Adrenal gland (tissue), 9 donors: ENCODE measurements at regions not wholly inside any gene's neighbourhood (a gene's known extent, or its start where the extent isn't known, plus 50 kb on each side); places are given as distances from the start of the nearest gene placed in this dataset.

ENCODE experiments used
- DNase-seq, 7 donors: peaks; one replicate each; pipeline ENCODE4 v3.0.0-alpha.2; 2019 to 2020
- H3K27ac ChIP-seq, 5 donors: fragments of 200-600 bp; sonication (generic) in 4 of 5; 1 replicate in 3 of 5; 2 replicates in 2 of 5; pipeline versions ENCODE4 v1.5.1 to v1.8.0; 2016 to 2020; ENCODE audit warnings: mild to moderate bottlenecking in 1 of 5
- H3K27me3 ChIP-seq: fragments of 200-600 bp; 2 replicates; pipeline ENCODE4 v1.8.0; 2021
- H3K36me3 ChIP-seq, 2 donors: fragments of 200-600 bp; replicated peaks in 1 of 2; 1 replicate in 1 of 2; 2 replicates in 1 of 2; pipeline versions ENCODE4 v1.5.1 to v1.8.0; 2018 to 2022
- H3K4me1 ChIP-seq, 2 donors: fragments of 200-600 bp; replicated peaks in 1 of 2; 1 replicate in 1 of 2; 2 replicates in 1 of 2; pipeline versions ENCODE4 v1.5.1 to v1.8.0; 2018 to 2021
- H3K4me3 ChIP-seq, 4 donors: fragments of 200-600 bp; sonication (generic) in 3 of 4; one replicate each; pipeline ENCODE4 v1.5.1; 2016 to 2018
- H3K9me3 ChIP-seq, 3 donors: fragments of 200-600 bp; sonication (generic) in 1 of 3; replicated peaks in 1 of 3; 1 replicate in 2 of 3; 2 replicates in 1 of 3; pipeline versions ENCODE4 v1.5.1 to v1.8.0; 2016 to 2021
- CTCF ChIP-seq, 6 experiments: fragments of 450-650 bp in 4 of 6; fragments of 200-600 bp in 2 of 6; sonication (generic) in 1 of 6; IDR thresholded peaks; 1 replicate in 5 of 6; 2 replicates in 1 of 6; pipeline versions ENCODE4 v1.5.1 to v1.8.0; 2016 to 2021; ENCODE audit warnings: antibody characterized with exemption in 6 of 6, mild to moderate bottlenecking in 2 of 6, moderate library complexity in 1 of 6
- POLR2A ChIP-seq, 2 donors: fragments of 450-650 bp; IDR thresholded peaks; one replicate each; pipeline ENCODE4 v1.6.1; 2017; ENCODE audit warnings: antibody characterized with exemption in 2 of 2, mild to moderate bottlenecking in 2 of 2, moderate library complexity in 1 of 2
- WGBS, 4 donors: extraction: QIAGEN DNeasy Blood & Tissue Kit in 2 of 4; methylation state at CpG; one replicate each; pipeline versions ENCODE4 v1.1.5 to v1.1.7; 2013 to 2017; 5-methylcytosine and 5-hydroxymethylcytosine counted together
- intact Hi-C, 2 donors: fragments of 100-400 bp; cut with DNase I; formaldehyde crosslinking; loops; one replicate each; pipeline versions ENCODE4 v1.14.1 to v1.15.0; 2022 to 2023
- donor health status: healthy with polysubstance abuse.
- donor health status: Bipolar disorder and iron deficiency.
- donor health status: DM: yes; HTN: yes; CAD: no.
- donor health status: DM: no; HTN: no; CAD: no.
- donor health status: DM: no; HTN: no; CAD: no.

- no peaks in the 10 kb centered on the region for H3K9me3 ChIP-seq
- DNase-seq: no peak
- no peak overlapping the region for H3K27ac ChIP-seq
- intact Hi-C loops: no loop called here
- H3K4me1 ChIP-seq: no peaks in the 10 kb centered on the region
- H3K36me3 ChIP-seq: no peaks in the 10 kb centered on the region
- no peaks in the 10 kb centered on the region for H3K27me3 ChIP-seq
- H3K4me3 ChIP-seq: no peak overlapping the region
- TF ChIP-seq POLR2A (IDR thresholded peaks at IDR 0.05): no peak
- TF ChIP-seq CTCF (IDR thresholded peaks at IDR 0.05): no peak
- 61 to 96% (median 68%) methylated on average over 1 of the region's 1 CpG for WGBS, 4 donors
Measured at GRCh38 chr21:24310788-24311187, 1296.5 kb downstream of the MRPL39 start.

- Histone ChIP-seq H3K4me1 (no peaks in the 10 kb centered on the region), H3K27me3 (no peaks in the 10 kb centered on the region), H3K36me3 (no peaks in the 10 kb centered on the region), H3K9me3 (no peaks in the 10 kb centered on the region), H3K27ac (no peak overlapping the region), H3K4me3 (no peak overlapping the region)
- no peak for DNase-seq
- intact Hi-C loops: no loop called here
- TF ChIP-seq CTCF (IDR thresholded peaks at IDR 0.05) (no peak), POLR2A (IDR thresholded peaks at IDR 0.05) (no peak)
Measured at GRCh38 chr21:24308183-24308582, 1299.1 kb downstream of the MRPL39 start.

- H3K4me1 ChIP-seq: no peaks in the 10 kb centered on the region
- H3K36me3 ChIP-seq: no peaks in the 10 kb centered on the region
- H3K27me3 ChIP-seq: no peaks in the 10 kb centered on the region
- TF ChIP-seq POLR2A (IDR thresholded peaks at IDR 0.05) (no peak), CTCF (IDR thresholded peaks at IDR 0.05) (no peak)
- no peak overlapping the region for H3K27ac ChIP-seq
- intact Hi-C loops: no loop called here
- no peaks in the 10 kb centered on the region for H3K9me3 ChIP-seq
- DNase-seq: no peak
- no peak overlapping the region for H3K4me3 ChIP-seq
Measured at GRCh38 chr21:24302400-24302799, 1304.9 kb downstream of the MRPL39 start.

GRCh38 chr21:24298040-24298439, 1309.2 kb downstream of the MRPL39 start:
- 78 to 86% (median 83%) methylated on average over 1 of the region's 1 CpG for whole genome bisulfite sequencing, 4 donors
- Histone ChIP-seq H3K27ac (no peak overlapping the region), H3K27me3 (no peaks in the 10 kb centered on the region), H3K36me3 (no peaks in the 10 kb centered on the region), H3K9me3 (no peaks in the 10 kb centered on the region), H3K4me3 (no peak overlapping the region), H3K4me1 (no peaks in the 10 kb centered on the region)
- intact Hi-C loops: no loop called here
- no peak for TF ChIP-seq CTCF (IDR thresholded peaks at IDR 0.05)
- no peak for DNase-seq
